K562 (cell line): ENCODE measurements at regions not wholly inside any gene's neighbourhood (a gene's known extent, or its start where the extent isn't known, plus 50 kb on each side); places are given as distances from the start of the nearest gene placed in this dataset.

ENCODE experiments used
- BRCA1 ChIP-seq, 2 experiments: fragments of 450-650 bp in 1 of 2; sonication (generic) in 1 of 2; formaldehyde crosslinking in 1 of 2; IDR thresholded peaks; 2 replicates each; pipeline versions ENCODE4 v1.5.0 to v1.6.1; 2017 to 2020; ENCODE audit warnings: mild to moderate bottlenecking in 1 of 2, missing genetic modification reagents in 1 of 2
- FOXA1 ChIP-seq: fragments of 450-650 bp; IDR thresholded peaks from 2 replicates; pipeline ENCODE4 v1.6.1; 2016; ENCODE audit warnings: mild to moderate bottlenecking, borderline replicate concordance
- GTF2A2 ChIP-seq: IDR thresholded peaks from 2 replicates; pipeline ENCODE4 v1.6.1; 2016; ENCODE audit warnings: mild to moderate bottlenecking, missing genetic modification characterization, missing compliant biosample characterization
- HOXB6 ChIP-seq: fragments of 250-450 bp; sonication (Bioruptor Pico); IDR thresholded peaks from 2 replicates; pipeline ENCODE4 v1.5.1; 2022; ENCODE audit warnings: mild to moderate bottlenecking, borderline replicate concordance
- MAZ ChIP-seq, 2 experiments: fragments of 450-650 bp in 1 of 2; sonication (generic) in 1 of 2; formaldehyde crosslinking; IDR thresholded peaks in 1 of 2; conservative IDR thresholded peaks in 1 of 2; 2 replicates each; pipeline versions ENCODE4 v1.4.0 to v1.5.0; 2020; ENCODE audit warnings: mild to moderate bottlenecking in 1 of 2, missing genetic modification reagents in 1 of 2
- MLX ChIP-seq, 2 experiments: fragments of 450-650 bp in 1 of 2; sonication (generic) in 1 of 2; formaldehyde crosslinking; conservative IDR thresholded peaks; 2 replicates each; pipeline versions ENCODE4 v1.4.0 to v1.8.1; 2020 to 2022; ENCODE audit warnings: mild to moderate bottlenecking in 1 of 2, missing genetic modification reagents in 1 of 2
- NRF1 ChIP-seq, 2 experiments: fragments of 450-650 bp; IDR thresholded peaks in 1 of 2; conservative IDR thresholded peaks in 1 of 2; 2 replicates each; pipeline ENCODE4 v1.6.1; 2014; ENCODE audit warnings: mild to moderate bottlenecking in 2 of 2
- TAF1 ChIP-seq: IDR thresholded peaks from 2 replicates; pipeline ENCODE4 v1.6.1; 2011; ENCODE audit warnings: mild to moderate bottlenecking, low read length, moderate library complexity; ENCODE audit not compliant: insufficient read depth, control insufficient read depth, severe bottlenecking; ENCODE audit errors: extremely low read depth
- TCF7L2 ChIP-seq: fragments of 150-350 bp; IDR thresholded peaks from 2 replicates; pipeline ENCODE4 v1.6.1; 2016; ENCODE audit warnings: low read depth, mild to moderate bottlenecking, low read length, moderate library complexity
- TEAD1 ChIP-seq, 2 experiments: fragments of 450-650 bp in 1 of 2; sonication (generic) in 1 of 2; formaldehyde crosslinking; IDR thresholded peaks; 2 replicates each; pipeline versions ENCODE4 v1.4.0 to v1.8.0; 2020 to 2022; ENCODE audit warnings: mild to moderate bottlenecking in 2 of 2, missing genetic modification reagents in 1 of 2
- TEAD4 ChIP-seq, 2 experiments: sonication (generic) in 1 of 2; formaldehyde crosslinking in 1 of 2; IDR thresholded peaks; 2 replicates each; pipeline versions ENCODE4 v1.6.1 to v1.8.0; 2012 to 2022; ENCODE audit warnings: borderline replicate concordance in 1 of 2, inconsistent platforms in 1 of 2, low read length in 1 of 2, mild to moderate bottlenecking in 1 of 2, missing genetic modification reagents in 1 of 2
- ZNF274 ChIP-seq: IDR thresholded peaks from 2 replicates; pipeline ENCODE4 v1.6.1; 2011; ENCODE audit warnings: low read depth, mild to moderate bottlenecking, low read length, moderate library complexity, borderline replicate concordance

GRCh38 chr6:50635429-50635828, 77.9 kb upstream of the TFAP2D start:
- TF ChIP-seq FOXA1: no peak
- no peak for TF ChIP-seq MAZ (CRISPR knock-in tag; conservative IDR thresholded peaks at IDR 0.05 in 1 of 2, IDR thresholded peaks at IDR 0.05 in 1 of 2)
- no peak for TF ChIP-seq HOXB6 (CRISPR knock-in tag)
- TF ChIP-seq BRCA1 (IDR thresholded peaks at IDR 0.05): no peak
- no peak for TF ChIP-seq BRCA1 (CRISPR knock-in tag; IDR thresholded peaks at IDR 0.05)
- TF ChIP-seq GTF2A2 (tag): no peak
- no peak for TF ChIP-seq MLX (CRISPR knock-in tag; conservative IDR thresholded peaks at IDR 0.05)
- no peak for TF ChIP-seq TAF1
- no peak for TF ChIP-seq TEAD4 (IDR thresholded peaks at IDR 0.05; ENCODE audit: low read length)
- no peak for TF ChIP-seq TEAD4 (CRISPR knock-in tag; IDR thresholded peaks at IDR 0.05; ENCODE audit: borderline replicate concordance)
- no peak for TF ChIP-seq ZNF274
- TF ChIP-seq NRF1 (conservative IDR thresholded peaks at IDR 0.05 in 1 of 2, IDR thresholded peaks at IDR 0.05 in 1 of 2): no peak
- no peak for TF ChIP-seq TCF7L2
- no peak for TF ChIP-seq TEAD1 (CRISPR knock-in tag; IDR thresholded peaks at IDR 0.05)
